ENCODE measurements at regions not wholly inside any gene's neighbourhood (a gene's known extent, or its start where the extent isn't known, plus 50 kb on each side); places are given as distances from the start of the nearest gene placed in this dataset.
"Not testable (repeated sequence)": the region's sequence is repeated elsewhere in the genome, so short reads cannot be mapped to it uniquely, and the experiment has no call there.

DNA sequence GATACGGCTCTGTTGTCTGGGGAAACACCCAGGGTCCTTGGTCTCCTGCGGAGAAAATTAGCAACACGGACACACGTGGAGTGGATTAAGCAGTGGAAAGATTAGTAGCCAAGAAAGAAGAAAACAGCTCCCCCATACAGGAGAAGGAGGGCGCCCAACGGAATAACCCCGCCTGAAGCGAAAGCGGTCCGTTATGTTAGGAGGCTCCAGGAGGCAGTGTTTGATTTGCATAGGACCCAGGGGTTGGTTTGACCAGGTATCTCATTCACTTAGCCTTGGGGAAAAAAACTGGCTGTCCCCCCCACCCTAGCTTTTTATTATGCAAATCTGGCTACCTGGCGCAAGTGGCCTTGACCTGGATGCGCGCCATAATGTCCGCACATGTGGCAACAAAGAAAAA is 170.1 kb upstream of the KYNU start:
- DNase-seq = no peak

- DNase-seq = not testable (repeated sequence)
Measured at GRCh38 chr2:142702397-142702796, 175.1 kb upstream of the KYNU start.

- DNase-seq = not testable (repeated sequence)
Measured at GRCh38 chr2:142695350-142696257, 181.9 kb upstream of the KYNU start.

DNA sequence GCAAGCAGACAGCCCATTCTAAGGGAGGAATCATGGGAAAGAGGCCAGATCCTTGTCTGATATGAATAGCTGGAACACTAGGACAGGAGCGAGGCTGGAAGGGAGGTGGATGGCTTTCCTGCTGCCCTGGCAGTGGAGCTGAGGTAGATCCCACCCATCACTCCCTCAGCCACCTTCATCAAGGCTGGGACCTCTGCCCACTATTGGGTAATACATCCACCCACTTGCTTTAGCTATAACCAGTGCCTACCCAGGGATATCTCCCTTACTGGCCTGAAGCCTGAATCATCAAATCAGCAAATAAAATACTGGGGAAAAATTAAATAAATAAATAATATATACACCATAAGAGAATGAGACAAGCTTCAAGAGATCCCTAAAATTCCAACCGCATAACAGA is 183.2 kb upstream of the KYNU start:
- no peak for DNase-seq

- no peak for DNase-seq
Measured at GRCh38 chr2:142693171-142693950, 184.1 kb upstream of the KYNU start.

DNA sequence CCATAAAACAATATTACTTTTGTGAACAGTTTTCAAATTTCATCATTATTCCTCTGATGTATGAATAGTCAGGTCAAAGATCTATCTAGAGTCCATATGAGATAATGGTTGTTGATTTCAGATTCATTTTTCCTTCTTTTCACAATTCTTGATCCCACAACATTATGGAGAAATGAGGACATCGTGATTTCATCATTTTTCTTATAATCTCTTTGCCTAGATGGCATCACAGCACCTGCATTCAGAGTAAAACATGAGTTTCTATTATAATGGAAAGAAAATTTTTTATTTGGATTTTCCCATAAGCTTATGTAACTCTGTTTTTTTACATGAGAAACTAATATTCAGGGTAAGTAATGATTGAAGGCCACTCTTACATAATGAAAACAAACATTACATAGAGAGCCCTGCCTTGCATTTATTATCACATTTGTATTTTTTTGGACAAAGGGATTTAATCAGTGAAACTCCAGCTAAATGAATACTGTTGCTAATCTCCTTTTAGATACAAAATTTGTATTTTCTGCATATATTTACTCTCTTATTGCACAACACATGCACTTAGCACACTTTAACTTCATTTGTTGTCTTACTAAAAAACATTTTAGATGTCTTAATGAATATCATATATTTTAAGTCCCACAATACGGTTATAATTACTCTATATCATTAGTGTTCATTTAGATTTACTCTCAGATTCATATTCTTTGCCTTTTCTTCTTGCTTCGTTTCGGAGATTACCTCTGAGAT is 188.4 kb upstream of the KYNU start:
- DNase-seq = no peak

GRCh38 chr2:142687509-142687908 is 190.0 kb upstream of the KYNU start:
- DNase-seq = no peak

GRCh38 chr2:142687075-142687474 is 190.4 kb upstream of the KYNU start:
- DNase-seq = no peak

- DNase-seq = no peak
Measured at GRCh38 chr2:142684667-142685066, 192.8 kb upstream of the KYNU start.

- DNase-seq = peak; percentile 10
Measured at GRCh38 chr2:142682528-142682927, 194.9 kb upstream of the KYNU start.

DNA sequence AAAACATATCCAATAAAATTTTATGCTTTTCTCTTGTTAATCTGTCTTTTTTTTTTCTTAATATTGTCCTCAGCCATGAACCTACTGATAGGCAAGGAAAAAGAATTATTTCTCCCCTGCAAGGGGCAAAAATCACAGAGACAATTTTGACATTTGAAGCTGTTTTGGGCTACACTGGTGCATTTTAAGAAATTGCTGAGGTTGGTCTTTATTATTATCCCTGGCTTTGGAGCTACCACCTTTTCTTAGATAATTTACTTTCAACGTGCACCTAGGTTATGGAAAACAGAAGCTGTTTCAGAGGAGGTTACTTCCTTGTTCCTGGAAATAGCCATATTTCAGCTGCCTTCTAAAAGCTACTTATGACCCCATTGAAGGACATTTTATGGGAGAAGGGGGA is 195.5 kb upstream of the KYNU start:
- no peak for DNase-seq

- DNase-seq = no peak
Measured at GRCh38 chr2:142678164-142678563, 199.3 kb upstream of the KYNU start.

DNA sequence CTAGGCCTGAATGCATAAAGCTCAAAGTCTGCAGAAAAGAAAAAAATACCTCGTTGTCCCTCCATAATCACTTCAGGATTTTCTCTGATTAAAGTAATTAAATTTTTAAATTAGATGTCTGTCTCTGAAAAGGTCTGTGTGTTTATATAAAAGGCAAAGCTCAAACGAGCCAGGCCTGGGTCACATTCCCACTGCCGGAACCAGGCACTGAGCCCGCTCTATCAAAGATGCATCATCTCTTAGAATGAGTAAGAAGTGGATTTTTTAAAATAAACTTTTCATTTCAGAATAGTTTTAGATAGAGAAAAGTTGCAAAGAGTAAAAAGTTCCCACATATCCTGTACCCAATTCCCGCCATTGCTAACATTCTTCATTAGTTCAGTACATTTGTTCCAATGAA is 202.1 kb upstream of the KYNU start:
- no peak for DNase-seq

DNA sequence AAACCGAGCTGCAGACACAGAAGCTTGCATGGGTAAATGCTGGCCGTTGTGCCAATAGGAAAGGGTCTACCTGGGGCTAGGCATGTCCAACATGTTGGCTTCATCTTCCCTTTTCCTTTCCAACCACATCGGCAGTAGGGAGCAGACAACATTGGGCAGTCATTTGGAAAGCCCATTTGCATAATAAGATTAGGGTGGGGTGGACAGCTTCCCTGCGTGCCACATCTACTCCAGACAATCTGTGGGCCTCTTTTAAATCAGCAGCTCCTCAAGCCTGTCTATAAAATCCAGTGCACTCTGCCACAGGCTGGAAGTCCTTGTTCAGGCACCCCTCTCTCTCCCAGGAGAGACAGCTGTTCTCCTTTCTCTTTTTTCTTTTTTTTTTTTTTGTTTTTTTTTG is 203.6 kb upstream of the KYNU start:
- DNase-seq = no peak

DNA sequence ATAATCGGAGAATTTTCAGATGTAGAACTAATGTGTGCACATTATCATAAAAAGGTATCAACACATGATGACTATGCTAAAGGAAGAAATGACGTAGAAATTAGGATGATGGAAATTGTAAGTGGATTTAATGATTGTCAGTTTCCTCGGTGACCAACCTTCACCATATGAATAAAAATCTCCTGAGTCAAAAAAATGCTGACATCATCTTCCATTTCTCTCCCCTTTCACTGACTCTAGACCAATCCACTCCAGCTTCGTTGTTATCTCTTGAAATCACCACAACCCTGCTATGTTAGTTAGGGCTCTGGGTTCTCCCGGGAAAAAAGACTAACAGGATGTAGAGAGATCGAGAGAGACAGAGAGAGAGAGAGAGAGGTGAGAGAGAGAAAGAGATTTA is 204.8 kb upstream of the KYNU start:
- DNase-seq = no peak

GRCh38 chr2:142670362-142670761 is 207.1 kb upstream of the KYNU start:
- DNase-seq = no peak

DNA sequence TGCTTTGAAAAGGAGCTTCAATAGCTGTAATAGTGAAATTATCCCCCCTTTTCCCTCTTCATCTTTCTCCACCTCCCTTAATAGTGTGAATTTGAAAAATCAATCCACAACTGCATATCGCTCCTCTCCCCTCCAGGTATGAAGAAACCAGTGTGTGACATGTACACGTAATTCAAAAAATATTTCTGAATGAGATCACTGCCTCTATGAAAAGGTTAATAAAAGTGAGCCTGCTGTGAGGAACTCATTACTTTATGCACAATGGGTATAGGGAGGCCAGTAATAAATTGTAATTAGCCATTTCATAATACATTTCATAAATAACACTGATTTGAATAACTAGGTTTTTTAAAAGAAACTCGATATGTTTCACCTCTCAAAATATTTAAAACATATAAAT is 209.0 kb upstream of the KYNU start:
- DNase-seq = no peak

- DNase-seq = no peak
Measured at GRCh38 chr2:142665241-142665640, 212.2 kb upstream of the KYNU start.

DNA sequence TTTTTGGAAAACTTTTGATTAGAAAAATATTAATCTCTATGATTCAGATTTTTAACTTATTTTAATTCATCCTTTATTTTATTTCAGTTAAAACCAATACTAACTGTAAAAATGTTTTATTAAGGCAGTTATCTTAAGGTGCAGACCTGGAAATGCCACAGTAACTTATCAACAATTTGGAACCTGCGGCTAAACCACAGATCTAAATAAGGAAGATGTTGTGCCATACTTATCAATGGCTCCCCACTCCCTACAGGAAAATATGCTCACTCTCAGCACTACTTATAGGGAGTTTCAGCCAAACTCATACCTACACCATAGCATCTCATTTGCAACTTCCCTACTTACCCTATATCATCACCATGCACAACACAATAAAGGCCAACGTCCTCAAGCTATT is 226.9 kb upstream of the KYNU start:
- DNase-seq = no peak

DNA sequence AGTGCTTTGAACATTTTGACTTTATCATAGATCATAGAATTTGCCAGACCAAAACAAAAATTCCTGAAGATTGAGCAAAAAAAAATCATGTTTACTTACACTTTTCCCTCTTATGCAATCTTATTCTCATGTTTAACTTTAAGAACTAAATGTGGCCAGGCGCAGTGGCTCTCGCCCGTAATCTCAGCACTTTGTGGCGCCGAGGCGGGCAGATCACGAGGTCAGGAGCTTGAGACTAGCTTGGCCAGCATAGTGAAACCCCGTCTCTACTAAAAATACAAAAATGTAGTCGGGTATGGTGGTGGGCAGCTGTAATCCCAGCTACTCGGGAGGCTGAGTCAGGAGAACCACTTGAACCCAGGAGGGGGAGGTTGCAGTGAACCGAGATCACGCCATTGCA is 227.9 kb upstream of the KYNU start:
- no peak for DNase-seq

GRCh38 chr2:142642650-142643049 is 234.8 kb upstream of the KYNU start:
- DNase-seq = no peak

GRCh38 chr2:142629193-142629592 is 248.3 kb upstream of the KYNU start:
- no peak for DNase-seq

- DNase-seq = no peak
Measured at GRCh38 chr2:142621287-142621686, 256.2 kb upstream of the KYNU start.

DNA sequence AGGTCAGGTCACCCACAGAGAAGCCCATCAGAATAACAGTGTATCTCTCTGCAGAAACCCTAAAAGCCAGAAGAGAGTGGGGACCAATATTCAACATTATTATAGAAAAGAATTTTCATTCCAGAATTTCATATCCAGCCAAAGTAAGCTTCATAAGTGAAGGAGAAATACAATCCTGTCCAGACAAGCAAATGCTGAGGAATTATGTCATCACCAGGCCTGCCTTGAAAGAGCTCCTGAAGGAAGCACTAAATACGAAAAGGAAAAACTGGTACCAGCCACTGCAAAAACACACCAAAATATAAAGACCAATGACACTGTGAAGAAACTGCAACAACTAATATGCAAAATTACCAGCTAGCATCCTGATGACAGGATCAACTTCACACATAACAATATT is 260.0 kb upstream of the KYNU start:
- no peak for DNase-seq
